Heart left ventricle (tissue), 16 donors: ENCODE measurements at regions not wholly inside any gene's neighbourhood (a gene's known extent, or its start where the extent isn't known, plus 50 kb on each side); places are given as distances from the start of the nearest gene placed in this dataset.

Experiments used
- ATAC-seq, 4 donors: fragments of 200-7000 bp; cut with Tn5 transposase; one replicate each; pipeline ENCODE4 v1.9.1; 2020 to 2022; ENCODE audit warnings: moderate library complexity in 4 of 4, mild to moderate bottlenecking in 3 of 4, moderate number of reproducible peaks in 1 of 4
- DNase-seq, 5 donors: peaks; one replicate each; pipeline ENCODE4 v3.0.0-alpha.2; 2020
- H3K27ac ChIP-seq, 12 donors: fragments of 200-600 bp; sonication (generic) in 4 of 12; one replicate each; pipeline versions ENCODE4 v1.5.0 to v1.8.0; 2016 to 2022; ENCODE audit warnings: mild to moderate bottlenecking in 2 of 12
- H3K27me3 ChIP-seq, 9 donors: fragments of 200-600 bp; sonication (generic) in 2 of 9; one replicate each; pipeline versions ENCODE4 v1.5.1 to v1.8.0; 2016 to 2022; ENCODE audit warnings: mild to moderate bottlenecking in 3 of 9
- H3K36me3 ChIP-seq, 9 donors: fragments of 200-600 bp; sonication (generic) in 2 of 9; one replicate each; pipeline versions ENCODE4 v1.5.0 to v1.8.0; 2018 to 2022; ENCODE audit warnings: mild to moderate bottlenecking in 2 of 9
- H3K4me1 ChIP-seq, 12 donors: fragments of 200-600 bp; sonication (generic) in 4 of 12; one replicate each; pipeline versions ENCODE4 v1.5.0 to v1.8.0; 2016 to 2022; ENCODE audit warnings: mild to moderate bottlenecking in 3 of 12
- H3K4me3 ChIP-seq, 12 donors: fragments of 200-600 bp; sonication (generic) in 4 of 12; one replicate each; pipeline versions ENCODE4 v1.5.0 to v1.8.0; 2017 to 2022; ENCODE audit warnings: mild to moderate bottlenecking in 9 of 12, moderate library complexity in 4 of 12
- H3K9me3 ChIP-seq, 12 donors: fragments of 200-600 bp; sonication (generic) in 4 of 12; one replicate each; pipeline versions ENCODE4 v1.5.0 to v1.8.0; 2016 to 2022; ENCODE audit warnings: mild to moderate bottlenecking in 1 of 12
- CTCF ChIP-seq, 12 donors: fragments of 200-600 bp; sonication (generic) in 4 of 12; IDR thresholded peaks; one replicate each; pipeline versions ENCODE4 v1.5.0 to v1.8.0; 2018 to 2022; ENCODE audit warnings: antibody characterized with exemption in 12 of 12, mild to moderate bottlenecking in 5 of 12
- POLR2A ChIP-seq, 2 donors: fragments of 450-650 bp; IDR thresholded peaks; one replicate each; pipeline ENCODE4 v1.6.1; 2017; ENCODE audit warnings: antibody characterized with exemption in 2 of 2, mild to moderate bottlenecking in 2 of 2, moderate library complexity in 2 of 2
- WGBS, 4 donors: extraction: QIAGEN DNeasy Blood & Tissue Kit in 2 of 4; methylation state at CpG; one replicate each; pipeline versions ENCODE4 v1.1.5 to v1.1.7; 2013 to 2018; 5-methylcytosine and 5-hydroxymethylcytosine counted together
- intact Hi-C, 10 donors: fragments of 100-400 bp; cut with DNase I; formaldehyde crosslinking; loops; one replicate each; pipeline versions ENCODE4 v1.11.1 to v1.14.2; 2022
- donor health status: ischemic (EF 13 %, LVEDD 7.1; RV severe dilation, severe dysfunction).
- donor health status: healthy with polysubstance abuse.
- donor health status: DM: no; HTN: yes; CAD: no.
- donor health status: DM: no; HTN: no; CAD: no.
- donor health status: ischemic (EF 25% LVEDD 6.9; RV normal size, moderate dysfunction).
- donor health status: ischemic (EF 25% LVEDD 5.7; RV mildly dilated, moderate dysfunction).
- donor health status: healthy.
- donor health status: DM: yes; HTN: yes; CAD: no.
- donor health status: ischemic (EF 35%, LVEDD 5.7; RV mildly dilated, moderate dysfunction).
- donor health status: nonischemic (EF 11% LVEDD 7.7; RV severe dilation, severe dysfunction).
- donor health status: DM: yes; HTN: yes; CAD: no.
- donor health status: PGD.
- donor health status: ischemic (EF 29% LVEDD 5.4; RV normal size, mild dysfunction).
- donor health status: nonischemic (EF 23%, LVEDD 6.1; RV moderate dilation, normal function).

DNA sequence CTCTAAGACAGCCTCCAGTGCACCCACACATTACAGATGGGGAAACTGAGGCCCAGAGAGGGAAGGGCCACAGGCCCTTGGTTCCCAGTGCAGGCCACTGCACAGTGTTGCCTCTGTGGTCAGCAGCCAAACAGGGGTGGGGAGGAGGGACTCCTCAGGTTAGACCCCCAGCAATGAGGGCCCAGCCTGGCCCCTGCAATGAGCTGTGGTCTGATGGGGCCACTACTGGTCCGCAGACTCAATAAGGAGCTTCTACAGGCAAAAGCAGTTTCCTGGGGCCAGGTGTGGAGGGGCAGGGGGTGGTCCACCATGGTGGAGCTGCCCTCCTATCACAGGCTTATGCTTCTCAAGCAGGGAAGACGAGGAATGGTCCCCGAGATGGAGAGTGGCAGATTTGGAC, 87.6 kb downstream of the HS1BP3 start:
- Histone ChIP-seq H3K4me1 (peaks cover 0 to 27% (median 15%) of the 10 kb centered on the region in 12 donors), H3K27me3 (no peaks in the 10 kb centered on the region), H3K4me3 (no peak overlapping the region), H3K27ac (no peak overlapping the region), H3K9me3 (no peaks in the 10 kb centered on the region), H3K36me3 (no peaks in the 10 kb centered on the region)
- ATAC-seq = no peak
- DNase-seq = peak in 2 of 5 donors; percentile 9 to 22
- intact Hi-C loops = no loop called here
- TF ChIP-seq POLR2A (IDR thresholded peaks at IDR 0.05) (no peak), CTCF (IDR thresholded peaks at IDR 0.05) (no peak)
- 94 to 100% (median 96%) methylated on average over 3 of the region's 3 CpGs for WGBS, 4 donors

DNA sequence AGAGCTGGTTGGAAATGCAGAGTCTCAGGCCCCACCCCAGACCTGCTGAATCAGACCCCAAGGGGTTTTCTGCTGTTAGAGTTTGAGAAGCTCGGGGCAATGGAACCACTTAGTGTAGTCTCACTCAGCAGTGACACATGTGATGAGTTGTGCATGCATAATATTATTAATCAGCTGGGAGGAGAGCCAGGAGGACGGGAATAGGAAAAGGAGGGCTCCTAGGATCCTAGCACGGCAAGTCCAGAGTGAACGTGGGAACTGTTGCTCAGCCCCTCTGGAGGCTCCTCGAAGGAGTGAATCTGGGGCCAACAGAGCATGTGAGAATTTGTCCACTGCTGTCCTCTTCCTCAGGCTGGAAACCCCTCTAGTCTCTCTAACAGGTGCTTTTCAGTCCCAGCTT, 87.1 kb downstream of the HS1BP3 start:
- intact Hi-C loops = no loop called here
- Histone ChIP-seq H3K9me3 (no peaks in the 10 kb centered on the region), H3K27ac (peak overlapping the region in 2 of 12 donors; percentile 49 to 51), H3K4me3 (no peak overlapping the region), H3K4me1 (peaks cover 0 to 33% (median 21%) of the 10 kb centered on the region in 12 donors), H3K27me3 (no peaks in the 10 kb centered on the region), H3K36me3 (no peaks in the 10 kb centered on the region)
- TF ChIP-seq CTCF (IDR thresholded peaks at IDR 0.05) (no peak), POLR2A (IDR thresholded peaks at IDR 0.05) (no peak)
- ATAC-seq = no peak
- DNase-seq = no peak
- WGBS, 4 donors = 64 to 83% (median 80%) methylated on average over 5 of the region's 5 CpGs

- TF ChIP-seq POLR2A (IDR thresholded peaks at IDR 0.05) = no peak
- TF ChIP-seq CTCF (IDR thresholded peaks at IDR 0.05) = no peak
- no peaks in the 10 kb centered on the region for H3K36me3 ChIP-seq
- intact Hi-C loops = loop anchor here in 4 of 10 donors (5.0 kb wide), 2 partner anchors 33 to 48 kb away; no protein-coding TSS in a partner anchor
- H3K27me3 ChIP-seq = no peaks in the 10 kb centered on the region
- H3K4me3 ChIP-seq = no peak overlapping the region
- H3K9me3 ChIP-seq = no peaks in the 10 kb centered on the region
- ATAC-seq = no peak
- peak in 1 of 5 donors; percentile 19 for DNase-seq
- peaks cover 0 to 43% (median 31%) of the 10 kb centered on the region in 12 donors for H3K4me1 ChIP-seq
- peak overlapping the region in 1 of 12 donors; percentile 33 for H3K27ac ChIP-seq
- 74 to 90% (median 81%) methylated on average over 5 to 7 of the region's 7 CpGs for WGBS, 4 donors
These were observed 85.7 kb downstream of the HS1BP3 start for GRCh38 chr2:20565101-20565622.

DNA sequence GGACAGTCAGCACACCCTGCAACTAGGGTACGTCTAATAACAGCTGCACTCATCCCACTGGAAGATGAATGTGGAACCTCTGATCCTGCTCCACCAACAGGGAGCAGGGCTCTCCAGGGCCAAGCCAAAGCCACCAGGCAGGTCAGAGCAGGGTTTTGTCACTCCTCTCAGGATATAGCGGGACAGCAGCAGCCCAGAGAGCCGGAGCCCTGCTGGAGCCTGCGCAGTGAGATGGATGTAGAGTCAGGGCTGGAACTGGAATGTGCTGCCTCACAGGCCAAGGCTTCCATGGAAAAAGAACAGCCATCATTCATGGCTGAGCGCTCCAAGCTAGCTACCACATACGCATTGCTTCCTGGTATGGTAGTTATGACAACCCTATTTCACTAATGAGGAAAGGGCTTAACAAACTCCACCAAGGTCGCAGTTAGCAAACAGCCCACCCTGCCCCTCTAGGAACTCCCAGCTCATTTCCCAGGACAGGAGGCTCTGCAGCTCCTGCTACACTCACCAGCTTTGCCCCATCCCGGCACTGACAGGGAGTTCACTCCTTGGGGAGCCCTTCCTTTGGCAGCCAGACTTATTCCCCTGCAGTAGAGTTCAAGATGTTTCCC, 85.2 kb downstream of the HS1BP3 start:
- Histone ChIP-seq H3K9me3 (no peaks in the 10 kb centered on the region), H3K4me3 (no peak overlapping the region), H3K4me1 (peaks cover 0 to 49% (median 36%) of the 10 kb centered on the region in 12 donors), H3K27me3 (no peaks in the 10 kb centered on the region), H3K27ac (peak overlapping the region in 1 of 12 donors; percentile 30), H3K36me3 (no peaks in the 10 kb centered on the region)
- no peak for TF ChIP-seq POLR2A (IDR thresholded peaks at IDR 0.05)
- no peak for TF ChIP-seq CTCF (IDR thresholded peaks at IDR 0.05)
- intact Hi-C loops = loop anchor here in 4 of 10 donors (5.0 kb wide), 2 partner anchors 33 to 48 kb away; no protein-coding TSS in a partner anchor
- DNase-seq (peak in 2 of 5 donors; percentile 24 to 51), ATAC-seq (peak in 1 of 4 donors; percentile 9)
- 75 to 85% (median 80%) methylated on average over 6 to 8 of the region's 8 CpGs for WGBS, 4 donors
